ENCODE measurements at regions not wholly inside any gene's neighbourhood (a gene's known extent, or its start where the extent isn't known, plus 50 kb on each side); places are given as distances from the start of the nearest gene placed in this dataset.

DNA sequence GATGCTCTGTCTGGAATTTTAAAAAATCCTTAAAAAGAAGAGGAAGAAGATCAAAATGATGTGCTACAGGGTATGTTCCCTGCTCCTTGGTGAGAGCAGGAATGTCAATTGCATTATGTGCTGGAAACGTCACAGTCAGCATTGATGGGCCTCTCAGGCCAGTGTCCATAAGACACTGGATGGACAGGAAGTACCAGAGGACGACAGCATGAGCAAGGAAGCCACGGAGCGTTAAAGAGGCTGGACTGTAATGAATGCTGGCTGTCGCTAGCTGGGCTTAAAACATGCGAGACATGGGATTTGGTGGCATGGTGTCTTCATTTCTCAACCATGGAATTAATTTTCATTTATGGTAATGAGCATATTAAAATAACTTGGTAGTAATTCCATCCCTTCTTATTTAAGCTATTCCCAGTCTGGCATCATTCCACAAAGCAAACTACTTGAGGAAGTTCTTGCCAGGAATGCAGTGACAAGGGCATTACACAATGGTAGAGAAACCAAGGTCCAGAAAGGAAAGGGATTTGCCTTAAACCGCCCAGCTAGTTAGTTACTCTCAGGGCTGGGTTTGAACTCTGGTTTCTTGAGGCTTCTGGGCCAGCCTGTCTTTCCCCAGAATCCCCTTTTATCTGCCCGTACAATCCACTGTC lies 166.6 kb upstream of the SOX4 start:
- no peak for DNase-seq (ENCODE audit: low spot score)

DNA sequence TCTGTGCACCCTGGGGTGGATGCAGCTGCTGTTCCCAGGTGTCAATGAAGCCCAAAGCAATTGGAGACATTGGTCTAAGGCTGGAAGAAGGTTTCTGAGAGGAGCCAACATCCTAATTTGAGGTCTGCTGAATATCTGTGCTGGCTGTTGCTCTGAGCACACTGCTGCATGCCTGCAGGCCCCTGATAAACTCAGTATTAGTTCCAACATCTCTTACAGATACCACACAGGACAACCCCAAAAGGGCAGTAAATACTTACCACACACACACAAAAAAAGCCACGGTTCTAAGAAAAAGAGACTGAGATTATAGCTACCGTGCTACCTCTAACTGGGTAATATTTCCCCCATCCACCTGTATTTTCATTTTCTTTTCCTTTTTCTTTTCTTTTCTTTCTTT lies 164.3 kb upstream of the SOX4 start:
- no peak for DNase-seq (ENCODE audit: low spot score)

DNA sequence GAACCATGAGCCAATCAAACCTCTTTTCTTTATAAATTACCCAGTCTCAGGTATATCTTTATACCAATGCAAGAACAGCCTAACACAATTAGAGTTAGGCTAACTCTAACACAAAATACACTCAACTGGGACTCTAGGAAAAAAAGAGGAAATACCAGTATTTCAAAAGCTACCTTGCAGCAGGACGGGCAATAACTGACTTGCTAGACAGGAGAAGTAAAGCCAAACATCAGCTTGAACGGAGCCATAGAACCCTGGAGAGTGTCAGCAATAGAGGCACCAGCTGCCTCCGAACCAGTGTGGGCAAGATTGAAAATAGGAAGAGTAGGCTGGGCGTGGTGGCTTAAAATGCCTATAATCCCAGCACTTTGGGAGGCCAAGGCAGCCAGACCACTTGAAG lies 162.0 kb upstream of the SOX4 start:
- no peak for DNase-seq (ENCODE audit: low spot score)

DNA sequence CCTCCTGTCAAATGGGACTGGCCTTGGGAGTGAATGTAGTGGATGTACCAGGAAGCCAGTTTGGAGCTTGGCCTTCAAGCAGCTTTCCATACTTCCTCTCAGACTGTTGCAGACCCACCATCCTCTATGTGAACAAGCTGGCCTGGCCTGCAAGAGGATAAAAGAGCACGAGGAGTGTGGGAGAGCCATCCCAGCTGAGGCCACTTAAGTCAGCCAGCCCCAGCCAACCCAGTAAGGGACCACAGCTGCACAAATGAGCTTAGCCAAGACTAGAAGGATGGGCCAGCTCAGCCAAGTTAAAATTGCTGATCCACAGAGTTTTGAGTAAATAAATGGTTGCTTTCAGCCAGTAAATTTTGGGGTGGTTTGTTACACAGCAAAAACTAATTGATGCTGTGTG lies 156.9 kb upstream of the SOX4 start:
- DNase-seq (ENCODE audit: low spot score) = no peak

DNA sequence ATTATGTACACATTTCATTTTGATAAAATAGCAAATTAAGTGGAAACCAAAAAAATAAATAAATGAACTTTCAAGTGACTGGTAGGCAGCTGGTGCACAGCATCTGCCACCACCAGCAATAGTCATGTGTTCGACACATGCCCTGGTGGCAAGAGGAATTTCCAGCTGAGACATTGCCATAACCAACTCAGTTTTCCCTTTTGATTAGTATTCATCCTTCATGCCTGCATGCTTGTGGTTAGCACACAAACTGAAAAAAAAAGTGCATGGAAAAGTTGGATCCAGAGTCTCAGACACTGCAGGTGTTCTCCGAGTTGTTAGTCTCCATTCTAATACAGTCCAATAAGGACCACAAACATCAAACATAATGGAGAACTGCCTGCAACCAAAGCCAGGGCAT lies 156.0 kb upstream of the SOX4 start:
- DNase-seq (ENCODE audit: low spot score) = no peak

DNA sequence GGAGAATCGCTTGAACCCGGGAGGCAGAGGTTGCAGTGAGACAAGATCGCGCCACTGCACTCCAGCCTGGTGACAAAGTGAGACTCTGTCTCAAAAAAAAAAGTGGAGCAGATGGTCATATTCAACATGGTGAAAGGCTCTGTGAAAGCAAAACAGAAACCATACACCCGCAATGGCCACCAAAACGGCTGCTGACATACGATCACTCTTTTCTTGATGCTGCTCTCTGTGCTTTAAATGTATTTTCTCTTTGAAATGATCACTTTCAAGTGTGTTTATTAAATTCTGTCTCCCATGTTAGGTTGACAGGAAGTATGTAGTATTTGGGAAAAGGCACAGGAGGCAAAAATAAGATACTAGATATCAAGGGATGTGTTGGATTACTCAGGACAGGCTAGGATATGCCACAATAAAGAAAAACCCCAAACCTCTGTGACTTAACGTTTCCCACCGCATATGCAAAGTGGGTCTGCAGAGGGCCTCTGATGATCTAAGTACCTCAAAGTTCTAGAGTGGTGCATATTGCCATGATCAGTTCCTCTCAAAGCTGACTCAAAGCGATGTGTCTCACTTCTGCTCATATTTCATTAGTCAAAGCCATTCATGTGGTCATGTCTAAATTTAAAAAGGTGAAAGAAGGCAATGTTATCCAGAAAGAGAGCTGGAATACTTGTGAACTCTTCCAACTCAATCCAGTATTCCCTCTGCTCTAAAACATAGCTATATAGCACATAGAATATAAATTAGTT lies 155.1 kb upstream of the SOX4 start:
- peak; percentile 84 for DNase-seq (ENCODE audit: low spot score)

DNA sequence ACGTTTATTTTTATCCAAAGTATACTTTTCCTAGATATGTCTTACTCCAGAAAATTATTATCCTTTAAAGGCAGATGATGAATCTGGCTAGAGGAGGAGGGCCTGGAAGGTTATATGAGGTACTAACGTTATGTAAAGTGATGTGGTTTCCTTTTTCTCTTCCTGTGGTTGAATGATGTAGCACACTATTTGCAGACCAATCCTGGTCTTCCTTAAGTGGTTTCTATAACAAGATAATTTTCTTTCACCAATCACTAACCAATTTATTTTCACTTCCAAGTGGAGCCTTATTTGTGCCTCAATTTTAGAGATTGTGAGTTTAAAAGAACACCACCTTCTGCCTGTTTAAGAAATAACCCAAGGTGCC lies 154.6 kb upstream of the SOX4 start:
- peak; percentile 27 for DNase-seq (ENCODE audit: low spot score)

DNA sequence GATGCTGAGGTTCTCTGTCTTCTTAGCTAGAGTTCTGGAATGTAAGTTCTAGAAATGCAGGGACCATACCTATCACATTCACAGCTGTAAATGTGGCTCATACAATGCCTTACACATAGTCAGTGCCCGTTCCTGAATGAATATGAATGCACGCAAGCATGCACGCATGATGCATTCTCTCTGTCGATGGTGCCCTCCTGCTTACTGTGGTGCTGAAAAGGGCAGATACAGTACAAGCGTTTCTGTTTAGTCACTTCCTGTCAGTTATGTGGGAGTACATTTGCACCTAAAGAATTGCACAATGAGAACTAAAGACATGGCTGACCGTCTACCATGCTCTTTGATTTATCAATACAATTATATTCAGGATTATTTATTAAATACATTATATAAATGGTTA lies 152.2 kb upstream of the SOX4 start:
- peak; percentile 13 for DNase-seq (ENCODE audit: low spot score)

DNA sequence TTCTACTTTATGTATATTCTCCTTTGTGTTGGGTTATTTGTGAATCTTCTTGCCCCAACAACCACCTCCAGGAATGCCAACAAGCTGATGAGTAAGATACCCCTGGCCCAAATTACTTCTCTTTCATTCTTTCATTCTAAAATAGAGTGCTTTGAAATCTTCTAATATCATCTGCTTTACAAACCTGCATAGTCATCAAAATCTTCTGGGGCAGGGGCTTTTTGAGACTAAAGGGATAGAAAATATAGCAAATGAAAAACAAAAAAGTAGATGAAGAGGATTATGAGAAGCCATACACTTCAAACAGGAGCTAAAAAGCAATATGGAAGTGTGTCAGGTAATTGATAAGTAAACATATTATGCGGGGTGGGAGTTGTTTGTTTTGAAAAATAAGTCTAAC lies 150.7 kb upstream of the SOX4 start:
- DNase-seq (ENCODE audit: low spot score) = no peak

DNA sequence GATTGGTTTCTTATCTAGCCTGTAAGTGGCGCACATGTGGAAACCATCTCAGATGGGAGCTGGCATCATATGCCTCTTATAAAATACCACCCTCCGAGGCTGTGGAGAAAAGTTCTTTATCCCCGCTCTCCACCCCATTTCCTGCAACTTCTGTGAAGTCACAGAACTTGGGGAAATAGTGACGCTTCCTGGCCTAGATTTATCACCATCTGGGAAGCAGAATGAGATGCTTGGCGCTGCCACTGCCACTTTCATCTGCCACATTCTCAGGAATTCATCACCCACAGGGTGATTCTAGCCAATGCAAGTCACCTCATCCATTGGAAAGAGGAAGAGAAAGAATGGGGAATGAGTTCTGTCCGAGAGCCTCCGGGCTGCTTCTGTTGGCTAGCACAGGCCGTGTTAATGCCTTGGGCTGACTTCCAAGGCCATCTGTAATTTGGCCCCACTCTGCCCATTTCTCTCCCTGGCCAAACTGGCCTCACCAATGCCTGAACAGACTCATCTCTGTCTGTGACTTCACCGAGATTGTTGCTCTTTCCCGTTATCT lies 148.8 kb upstream of the SOX4 start:
- no peak for DNase-seq (ENCODE audit: low spot score)

DNA sequence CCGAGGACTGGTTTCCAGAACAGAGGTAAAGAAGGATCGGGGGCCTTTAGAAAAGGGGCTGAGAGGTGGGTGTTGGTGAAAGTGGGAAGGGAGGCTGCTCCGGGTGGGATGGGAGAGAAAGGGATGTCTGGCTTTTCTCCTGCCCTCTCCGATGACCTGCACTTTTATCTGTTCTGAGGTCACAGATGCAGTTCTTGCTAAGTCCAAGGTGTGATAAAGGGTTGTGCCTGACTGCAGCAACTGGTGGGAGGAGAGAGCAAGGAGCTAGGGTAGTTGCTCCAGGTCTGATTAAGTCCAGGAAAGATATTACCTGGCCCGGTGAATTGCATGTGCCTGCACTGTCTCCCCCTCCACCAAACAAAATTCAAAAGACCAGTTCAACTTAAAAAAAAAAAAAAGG lies 145.6 kb upstream of the SOX4 start:
- no peak for DNase-seq (ENCODE audit: low spot score)

DNA sequence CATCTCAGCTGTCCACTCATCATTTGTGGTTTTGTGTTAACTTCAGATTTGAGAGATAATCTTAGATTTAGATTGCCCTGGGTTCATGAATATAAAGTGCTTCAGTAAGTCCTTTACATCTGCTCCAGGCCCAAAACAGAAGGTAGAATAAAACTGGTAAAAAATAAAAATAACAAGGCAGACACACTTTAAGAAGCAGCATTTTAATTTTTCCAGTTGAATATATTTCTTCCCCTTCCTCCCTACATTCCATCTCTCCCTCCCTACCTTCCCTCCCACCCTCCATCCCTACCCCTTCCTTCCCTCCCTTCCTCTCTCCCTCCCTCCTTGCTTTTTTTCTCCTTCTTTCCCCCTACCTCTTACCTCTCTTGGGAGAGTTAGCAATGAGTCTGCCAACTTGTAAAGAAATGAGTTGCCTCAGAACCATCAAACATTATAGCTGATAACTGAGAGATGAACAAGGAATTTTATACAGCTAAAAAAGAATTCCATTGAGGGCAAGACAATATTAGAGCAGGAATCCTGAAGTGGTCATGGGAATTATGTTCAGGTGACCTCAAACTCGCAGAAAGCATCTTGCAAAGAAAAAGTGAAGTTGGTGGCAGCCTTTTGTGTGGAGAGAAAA lies 145.0 kb upstream of the SOX4 start:
- no peak for DNase-seq (ENCODE audit: low spot score)

DNA sequence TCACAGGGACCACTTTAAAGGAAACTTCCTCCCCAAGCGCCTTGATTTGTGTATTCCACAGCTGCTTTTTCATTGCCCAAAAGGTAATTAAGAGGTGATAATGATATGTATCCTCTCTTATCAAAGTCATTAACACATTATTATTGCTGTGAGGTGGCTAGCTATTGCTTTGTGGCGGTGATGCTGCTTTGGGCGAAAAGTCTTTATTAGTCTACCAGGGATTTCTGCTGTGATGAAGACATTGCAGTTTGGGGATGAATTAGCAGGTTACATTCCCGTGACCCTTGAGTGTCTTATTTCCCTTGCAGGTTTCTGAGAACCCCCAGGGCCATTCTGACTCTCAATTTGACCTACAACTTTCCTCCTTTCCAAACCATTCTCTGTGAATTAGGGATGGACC lies 143.4 kb upstream of the SOX4 start:
- DNase-seq (ENCODE audit: low spot score) = no peak

DNA sequence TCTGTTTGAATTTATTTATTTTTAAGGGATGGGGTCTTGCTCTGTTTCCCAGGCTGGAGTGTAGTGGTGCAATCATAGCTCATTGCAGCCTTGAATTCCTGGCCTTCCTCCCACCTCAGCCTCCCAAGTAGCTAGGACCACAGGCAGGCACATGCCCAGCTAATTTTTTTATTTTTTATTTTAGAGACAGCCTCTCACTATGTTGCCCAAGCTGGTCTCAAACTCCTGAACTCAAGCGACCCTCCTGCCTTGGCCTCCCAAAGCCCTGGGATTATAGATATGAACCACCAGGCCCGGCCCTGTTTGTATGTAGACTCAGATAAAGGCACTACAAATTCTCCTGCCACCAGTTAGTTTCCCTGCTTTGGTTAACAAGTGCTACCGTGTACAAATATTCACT lies 142.9 kb upstream of the SOX4 start:
- DNase-seq (ENCODE audit: low spot score) = no peak

DNA sequence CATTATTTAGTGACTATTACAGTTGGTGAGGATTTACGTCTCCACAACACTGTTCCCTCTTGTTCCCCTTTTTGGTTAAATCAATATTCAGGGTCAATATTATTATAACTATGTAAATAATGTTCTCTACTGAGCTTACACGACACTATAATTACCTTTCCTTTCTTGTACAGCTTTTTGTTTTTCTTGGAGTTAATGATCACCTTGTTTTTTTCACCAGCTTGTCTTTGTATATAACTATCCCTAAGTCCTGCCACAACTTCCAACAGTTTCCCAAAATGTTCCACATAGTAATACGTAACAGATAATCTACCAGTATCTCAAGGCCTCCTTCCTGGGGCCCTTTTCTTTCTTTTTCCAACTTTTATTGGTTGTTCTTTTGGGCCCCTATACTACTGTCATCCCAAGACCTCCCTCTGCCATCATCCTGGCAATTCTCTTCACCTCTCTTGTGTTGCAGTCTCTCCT lies 142.0 kb upstream of the SOX4 start:
- no peak for DNase-seq (ENCODE audit: low spot score)

DNA sequence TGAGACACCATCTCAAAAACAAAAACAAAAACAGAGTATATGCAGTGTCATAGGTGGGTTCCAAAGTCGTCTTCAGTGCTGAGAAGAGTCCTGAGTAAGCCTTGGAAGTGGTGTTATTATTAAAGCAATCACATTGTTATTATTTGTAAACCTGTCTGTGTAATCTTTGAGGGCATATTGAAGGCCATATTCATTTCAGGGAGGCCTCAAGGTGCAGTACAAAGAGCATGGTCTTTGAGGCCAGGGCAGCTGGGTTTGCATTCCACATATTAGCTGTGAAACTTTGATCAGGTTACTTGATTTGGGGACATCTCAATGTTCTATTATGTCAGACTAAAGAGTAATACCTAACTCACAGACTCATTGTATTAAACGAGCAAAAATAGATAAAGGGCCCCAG lies 139.3 kb upstream of the SOX4 start:
- no peak for DNase-seq (ENCODE audit: low spot score)

DNA sequence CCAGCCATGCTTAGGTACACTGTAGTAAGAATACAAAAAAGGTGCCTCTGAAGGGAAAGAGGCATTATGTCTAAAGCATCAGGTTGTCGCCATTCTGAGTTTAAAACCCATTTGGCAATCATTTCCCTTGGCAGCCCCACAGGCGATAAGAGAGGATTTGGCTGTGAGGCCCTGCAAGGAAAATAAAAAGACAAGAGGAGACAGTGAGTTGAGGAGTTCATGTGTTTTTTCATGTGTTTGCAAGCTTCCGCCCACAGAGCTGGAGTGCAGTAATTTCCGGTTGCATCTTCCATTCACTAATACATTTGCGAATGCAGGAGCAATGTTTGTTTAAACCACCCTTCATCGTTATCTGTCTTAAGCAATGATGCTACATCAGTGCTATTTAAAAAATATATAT lies 138.5 kb upstream of the SOX4 start:
- DNase-seq (ENCODE audit: low spot score) = no peak

DNA sequence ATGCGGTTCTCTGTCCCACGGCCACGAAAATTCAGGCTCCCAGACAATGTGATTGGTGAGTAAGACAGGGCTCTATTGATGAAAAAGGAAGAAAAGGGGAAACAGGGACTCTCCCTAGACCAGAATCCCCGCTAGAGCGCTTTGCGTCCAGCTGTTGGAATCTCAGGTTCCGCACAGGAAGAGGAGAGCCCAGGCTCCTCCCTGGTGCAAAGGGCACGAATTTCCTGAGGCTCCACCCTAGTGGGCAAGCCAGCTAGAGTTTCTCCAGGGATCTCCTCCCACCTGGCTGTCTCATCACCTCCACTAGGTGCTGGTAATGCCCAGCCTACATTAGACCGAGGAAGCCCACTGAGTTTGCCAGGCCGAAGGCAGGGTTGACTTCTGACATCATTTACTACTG lies 135.9 kb upstream of the SOX4 start:
- no peak for DNase-seq (ENCODE audit: low spot score)

DNA sequence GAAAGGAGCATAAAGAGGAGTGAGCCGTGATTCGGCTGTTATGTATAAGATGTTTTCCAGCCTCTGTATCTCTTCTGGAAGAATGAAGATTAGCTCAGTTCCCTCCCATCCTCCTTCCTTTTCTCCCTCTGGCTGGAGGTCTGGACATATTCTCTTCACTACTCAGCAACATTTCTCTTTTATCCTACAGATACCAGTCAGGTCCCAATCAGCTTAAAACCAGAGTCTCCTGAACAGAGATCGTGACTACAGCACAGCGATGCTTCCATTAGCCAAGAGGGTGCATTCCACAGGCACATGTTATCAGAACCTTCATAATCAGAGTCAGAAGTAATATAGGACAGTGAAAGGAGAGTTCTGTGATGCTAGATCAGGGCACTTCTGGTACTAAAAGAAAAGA lies 133.9 kb upstream of the SOX4 start:
- no peak for DNase-seq (ENCODE audit: low spot score)

DNA sequence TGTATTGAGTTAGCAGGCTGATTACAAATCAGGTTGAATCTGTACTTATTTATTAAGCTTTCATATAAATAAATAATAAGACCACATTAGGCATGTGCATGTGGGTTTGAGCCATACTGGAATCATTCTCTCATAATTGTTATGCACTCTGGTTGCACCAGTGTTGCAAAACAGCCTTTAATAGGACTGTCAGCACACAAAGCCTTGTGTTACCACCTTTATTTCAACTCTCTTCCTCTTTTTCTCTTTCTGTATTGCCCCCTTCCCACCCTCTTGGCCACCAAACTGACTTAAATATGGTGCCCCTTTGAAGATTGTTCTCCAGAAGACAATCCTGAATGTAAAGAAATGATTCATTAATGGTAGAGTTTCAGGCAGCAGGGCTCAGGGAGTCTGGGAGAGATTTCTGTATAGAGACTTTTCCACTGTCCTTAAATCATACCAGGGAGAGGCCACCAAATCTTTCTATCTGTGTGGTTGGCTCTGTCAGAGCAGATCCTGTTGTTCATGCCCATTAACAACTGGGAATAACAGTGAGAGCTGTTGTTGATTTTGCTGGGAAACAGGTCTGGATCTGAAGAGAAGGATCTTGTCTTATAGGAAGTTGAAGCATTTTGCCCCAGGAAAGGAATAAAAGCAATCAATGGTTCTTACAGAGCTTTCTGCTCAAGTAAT lies 131.6 kb upstream of the SOX4 start:
- no peak for DNase-seq (ENCODE audit: low spot score)

DNA sequence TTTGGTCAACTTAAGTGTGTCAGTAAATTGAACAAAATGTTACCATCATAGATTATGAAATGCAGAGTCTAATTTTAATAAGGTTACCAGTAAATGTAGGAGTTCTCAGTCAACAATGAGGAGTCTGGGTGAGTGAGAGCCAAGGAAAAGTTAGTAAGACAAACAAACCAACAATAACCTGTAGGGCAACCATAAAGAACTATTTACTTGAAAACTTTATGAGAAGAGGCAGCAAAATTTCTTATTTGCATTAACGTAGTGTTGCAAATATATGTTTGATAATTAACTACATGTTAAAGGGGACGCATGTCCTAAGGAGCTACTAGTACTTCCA lies 131.1 kb upstream of the SOX4 start:
- DNase-seq (ENCODE audit: low spot score) = no peak

DNA sequence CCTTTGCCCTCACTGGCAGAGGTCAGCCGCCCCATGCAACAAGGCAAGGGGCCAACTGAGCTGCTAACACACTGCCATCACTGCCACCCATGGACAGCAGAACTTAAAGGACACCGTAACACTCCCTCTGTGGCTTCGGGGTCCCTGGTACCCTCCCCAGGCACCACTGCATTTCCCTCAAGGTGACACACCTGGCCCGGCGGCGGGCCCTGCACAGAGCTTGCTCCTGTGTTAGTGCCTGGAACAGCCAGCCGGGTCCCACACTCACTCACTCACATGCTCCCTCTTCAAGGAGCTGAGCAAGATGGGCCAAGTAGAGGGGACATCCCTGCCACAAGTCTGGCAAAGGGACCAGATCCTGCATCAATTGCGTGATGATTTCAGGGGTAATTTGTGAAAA lies 126.5 kb upstream of the SOX4 start:
- no peak for DNase-seq (ENCODE audit: low spot score)

DNA sequence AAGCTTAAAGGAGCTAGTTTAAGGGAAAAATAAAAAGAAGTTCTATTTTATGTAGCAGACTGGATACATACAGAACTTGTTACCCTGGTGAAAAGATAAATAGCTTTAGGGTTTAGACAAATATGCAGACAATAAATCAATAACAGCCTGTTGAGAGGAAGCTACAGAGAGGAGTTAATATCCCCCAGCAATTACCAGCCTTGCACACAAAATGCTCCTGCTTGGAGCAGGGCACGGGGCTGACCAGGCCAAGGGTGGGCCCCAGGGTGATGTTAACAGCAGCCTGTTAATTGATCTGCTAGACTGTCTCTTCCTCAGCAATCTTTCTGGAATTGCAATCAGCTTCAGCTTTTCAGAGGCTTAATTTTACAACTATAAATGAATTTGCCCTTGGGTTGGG lies 125.1 kb upstream of the SOX4 start:
- DNase-seq (ENCODE audit: low spot score) = no peak

Data from activated CD4-positive, alpha-beta T cell treated with anti-CD3 and anti-CD28 coated beads, Interleukin-2, Interleukin-4, amounts not matched to agents 100 ng/mL and 50 ng/mL, durations not matched to agents 16 hours and 8 hours (primary cell).